NCI-H82 treated with DMSO at 0.1 percent for 48 hours (cell line): ENCODE measurements at regions not wholly inside any gene's neighbourhood (a gene's known extent, or its start where the extent isn't known, plus 50 kb on each side); places are given as distances from the start of the nearest gene placed in this dataset.

Experiments used
- DNase-seq: peaks from one replicate; lab custom pipeline; 2025; ENCODE audit not compliant: unreplicated experiment; lab: John Stamatoyannopoulos, UW

DNA sequence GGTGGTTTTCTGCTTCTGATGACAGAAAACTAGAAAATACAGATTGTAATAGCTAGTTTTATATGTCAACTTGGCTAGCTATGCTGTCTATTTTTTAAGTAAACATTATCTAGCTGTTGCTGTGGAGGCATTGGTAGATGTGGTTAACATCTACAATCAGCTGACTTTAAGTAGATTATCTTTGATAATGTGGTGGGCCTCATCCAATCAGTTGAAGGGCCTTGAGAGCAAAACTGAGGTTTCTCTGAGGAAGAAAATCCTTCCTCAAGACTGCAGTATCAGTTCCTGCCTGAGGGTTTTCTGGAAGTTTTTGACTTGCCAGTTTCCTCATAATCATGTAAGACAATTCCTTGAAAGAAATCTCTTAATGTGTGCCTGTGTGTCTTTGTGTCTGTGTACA is 75.9 kb upstream of the SPHKAP start:
- no peak for DNase-seq

DNA sequence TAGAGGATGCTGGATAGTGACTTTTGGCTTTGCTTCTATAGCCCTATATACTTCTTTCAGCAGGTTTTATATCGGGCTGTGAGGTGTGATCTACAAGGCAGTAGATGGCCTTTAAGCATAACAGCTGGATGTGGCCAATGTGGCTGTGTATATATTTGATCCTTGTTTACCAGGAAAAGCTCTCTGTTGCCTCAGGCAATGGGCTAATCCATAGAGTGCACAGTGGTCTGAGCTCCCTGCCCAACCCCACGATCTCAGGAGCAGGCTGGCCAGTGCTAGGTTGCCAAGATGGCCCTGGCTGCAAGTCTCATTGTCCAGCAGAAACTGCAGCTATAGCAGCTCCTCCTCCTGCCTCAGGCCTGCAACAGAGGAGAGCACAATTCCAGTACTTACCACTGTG is 72.3 kb upstream of the SPHKAP start:
- DNase-seq = no peak

DNA sequence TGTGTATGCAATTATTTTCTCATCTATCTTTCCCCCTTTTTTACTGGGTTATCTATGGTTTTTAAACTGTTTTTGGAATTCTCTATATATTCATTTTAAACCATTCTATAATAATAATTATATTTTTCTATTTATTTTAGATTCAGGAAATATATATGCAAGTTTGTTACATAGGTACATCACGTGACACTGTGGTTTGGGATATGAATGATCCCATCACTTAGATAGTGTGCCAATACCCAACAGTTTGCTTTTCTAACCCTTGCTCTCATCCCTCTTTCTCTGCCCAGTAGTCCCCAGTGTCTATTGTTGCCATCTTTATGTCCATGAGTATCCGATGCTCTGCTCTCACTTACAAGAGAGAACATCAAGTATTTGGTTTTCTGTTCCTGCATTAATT is 65.8 kb upstream of the SPHKAP start:
- no peak for DNase-seq

DNA sequence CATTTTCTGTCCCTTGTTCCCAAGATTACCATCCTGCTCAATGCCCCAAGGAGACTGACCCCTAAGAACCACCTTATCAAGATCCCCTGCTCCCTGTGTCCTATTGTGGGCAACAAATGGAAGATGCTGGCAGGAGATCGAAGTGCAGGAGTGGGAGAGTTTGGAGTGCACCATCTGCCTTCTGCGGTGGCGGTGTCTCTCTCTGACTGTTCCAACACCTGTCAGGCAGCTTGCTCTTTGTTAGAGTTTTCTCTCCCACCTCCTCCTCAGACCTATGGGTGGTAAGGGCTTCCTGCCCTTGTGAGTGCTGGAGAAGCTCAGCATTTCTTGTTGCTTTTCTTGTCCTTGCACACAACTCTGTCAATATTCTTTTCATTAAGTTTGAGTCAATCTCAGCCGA is 64.1 kb upstream of the SPHKAP start:
- no peak for DNase-seq

DNA sequence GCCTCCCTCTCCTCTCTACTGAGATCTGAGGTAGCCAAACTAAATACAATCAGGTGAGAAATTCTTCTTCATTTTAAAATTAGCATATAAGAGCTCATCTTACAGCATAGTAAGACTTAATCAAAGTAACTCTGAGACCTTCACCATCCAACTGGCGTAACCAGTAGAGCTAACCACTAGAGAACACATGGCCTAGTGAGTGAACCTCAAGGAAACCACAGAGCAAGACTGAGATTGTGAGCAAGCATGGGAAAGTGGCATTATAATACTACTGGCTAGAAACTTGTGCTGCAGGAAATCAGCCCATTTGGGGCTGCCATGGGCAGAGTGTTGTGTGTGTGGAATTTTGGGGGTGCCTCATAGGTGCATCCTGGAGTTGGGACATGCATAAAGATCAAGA is 61.1 kb upstream of the SPHKAP start:
- no peak for DNase-seq

DNA sequence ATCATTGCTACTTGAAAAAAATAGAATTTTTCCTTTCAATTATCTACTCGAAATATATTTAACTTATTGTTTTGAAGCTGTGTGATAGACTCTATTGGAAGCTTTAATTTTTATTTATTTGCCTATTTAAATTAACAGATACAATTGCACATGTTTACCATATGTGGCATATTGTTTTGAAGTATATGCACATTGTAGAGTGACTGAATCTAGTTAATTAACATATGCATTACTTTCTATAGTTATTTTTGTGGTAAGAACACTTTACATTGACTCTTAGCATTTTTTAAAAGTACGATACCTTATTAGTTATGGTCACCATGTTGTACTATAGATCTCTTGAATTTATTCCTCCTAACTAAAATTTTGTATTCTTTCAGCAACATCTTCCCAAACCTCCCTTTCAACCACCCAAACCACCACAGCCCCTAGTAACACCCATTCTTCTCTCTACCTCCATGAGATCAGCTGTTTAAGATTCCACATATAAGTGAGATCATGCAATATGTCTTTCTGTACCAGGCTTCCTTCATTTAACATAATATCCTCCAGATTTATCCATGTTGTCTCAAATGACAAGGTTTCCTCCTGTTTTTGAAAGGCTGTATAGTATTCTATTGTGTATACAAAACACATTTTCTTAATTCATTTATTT is 58.5 kb upstream of the SPHKAP start:
- no peak for DNase-seq

DNA sequence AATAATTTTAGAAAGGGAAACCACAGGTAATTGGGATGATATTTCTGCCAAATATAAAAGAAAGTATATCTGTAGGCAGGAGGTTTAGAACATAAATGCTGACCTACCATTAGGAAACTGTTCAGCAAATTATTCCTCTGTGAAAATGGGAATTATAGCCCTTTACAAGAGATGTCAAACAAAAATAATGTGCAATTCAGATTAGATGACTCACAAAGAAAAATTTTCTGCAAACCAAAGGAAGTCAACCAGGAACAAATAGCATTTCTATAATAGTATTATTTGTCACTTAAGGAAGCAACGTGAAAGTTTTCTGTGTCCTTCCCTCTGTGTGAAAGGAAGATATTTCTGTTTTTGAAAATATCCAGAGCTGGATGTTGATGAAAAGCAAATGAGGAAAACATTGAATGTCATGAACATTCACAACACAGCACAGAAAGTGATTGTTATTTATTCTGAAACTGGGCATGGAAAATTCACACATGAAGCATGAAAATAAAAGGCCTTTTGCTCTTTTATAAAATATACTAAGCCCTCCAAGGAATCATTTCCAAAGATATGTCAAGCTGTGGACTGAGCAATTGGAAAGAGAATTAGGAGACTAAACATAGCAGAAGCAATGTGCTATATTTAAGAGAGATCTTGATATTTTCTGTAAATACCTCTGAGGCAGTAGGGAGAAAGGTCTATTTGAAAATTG is 57.9 kb upstream of the SPHKAP start:
- no peak for DNase-seq
